K562 (cell line): ENCODE measurements at regions not wholly inside any gene's neighbourhood (a gene's known extent, or its start where the extent isn't known, plus 50 kb on each side); places are given as distances from the start of the nearest gene placed in this dataset.

Source experiments
- ATAC-seq: fragments of 200-7000 bp; cut with Tn5 transposase; 3 replicates; pipeline ENCODE4 v1.9.1; 2020; ENCODE audit warnings: moderate library complexity
- BruUV-seq: library from RNA; stranded (reverse); fragments of 400-500 nt; replicated peaks from 2 replicates; lab custom pipeline; 2021; lab: Mats Ljungman, UMichigan
- CTCF ChIA-PET: fragments of 300-600 bp; formaldehyde crosslinking; extraction: SDS; loops from one replicate; lab custom pipeline; 2021; ENCODE audit warnings: low intra/inter-chr PET ratio; lab: Yijun Ruan, JAX
- POLR2A ChIA-PET: fragments of 300-600, 350-650 bp; sonication (Branson Sonifier 250); formaldehyde crosslinking; extraction: SDS; loops from one replicate; lab custom pipeline; 2021; ENCODE audit warnings: antibody characterized with exemption, inconsistent platforms; lab: Yijun Ruan, JAX
- DNase-seq, 4 experiments: peaks; one replicate each; pipeline versions ENCODE4 v3.0.0 to v3.0.0-alpha.2; 2011 to 2018; ENCODE audit warnings: low spot score in 3 of 4, mixed read lengths in 3 of 4; ENCODE audit errors: extremely low read depth in 1 of 4
- FAIRE-seq: peaks from 2 replicates; lab custom pipeline; 2011; peaks lifted over from hg19 to GRCh38; lab: Jason Lieb, UNC
- H2AFZ ChIP-seq: 2 replicates; pipeline ENCODE4 v1.6.0; 2011; ENCODE audit warnings: low read depth, low read length, control low read depth, inconsistent platforms
- H3K27ac ChIP-seq: fragments of 200-600 bp; 3 replicates; pipeline ENCODE4 v1.8.0; 2011; ENCODE audit warnings: low read depth, mild to moderate bottlenecking, control low read depth, inconsistent platforms, low read length, moderate library complexity, mixed read lengths; ENCODE audit errors: extremely low read depth
- H3K27me3 ChIP-seq, 2 experiments: fragments of 300-600 bp in 1 of 2; 2 replicates in 1 of 2; 3 replicates in 1 of 2; pipeline versions ENCODE4 v1.6.0 to v1.8.0; 2011; ENCODE audit warnings: inconsistent platforms in 2 of 2, low read length in 2 of 2, mild to moderate bottlenecking in 1 of 2, mixed read lengths in 1 of 2, moderate library complexity in 1 of 2; ENCODE audit not compliant: control insufficient read depth in 2 of 2, insufficient read depth in 2 of 2
- H3K36me3 ChIP-seq: fragments of 300-600 bp; 3 replicates; pipeline ENCODE4 v1.8.0; 2011; ENCODE audit warnings: mild to moderate bottlenecking, low read length, inconsistent platforms; ENCODE audit not compliant: control insufficient read depth, insufficient read depth
- H3K4me1 ChIP-seq, 2 experiments: fragments of 200-600 bp in 1 of 2; replicated peaks in 1 of 2; 2 replicates in 1 of 2; 3 replicates in 1 of 2; pipeline versions ENCODE4 v1.5.1 to v1.8.0; 2011; ENCODE audit warnings: inconsistent platforms in 2 of 2, low read length in 2 of 2, mild to moderate bottlenecking in 1 of 2, mixed read lengths in 1 of 2, moderate library complexity in 1 of 2; ENCODE audit not compliant: control insufficient read depth in 2 of 2, insufficient read depth in 2 of 2
- H3K4me2 ChIP-seq: 2 replicates; pipeline ENCODE4 v1.6.1; 2011; ENCODE audit warnings: low read length, control low read depth, inconsistent platforms, mixed read lengths; ENCODE audit not compliant: insufficient read depth
- H3K4me3 ChIP-seq: fragments of 200-600 bp; sonication (generic), shearing (Covaris generic); 2 replicates; pipeline ENCODE4 v1.5.1; 2016; ENCODE audit warnings: control low read depth, inconsistent platforms
- H3K79me2 ChIP-seq: fragments of 200-600 bp; 3 replicates; pipeline ENCODE4 v1.8.0; 2011; ENCODE audit warnings: low read length, inconsistent platforms; ENCODE audit not compliant: control insufficient read depth, insufficient read depth
- H3K9ac ChIP-seq, 2 experiments: 2 replicates each; pipeline versions ENCODE4 v1.6.0 to v1.6.1; 2011; ENCODE audit warnings: low read depth in 2 of 2, low read length in 2 of 2, control low read depth in 1 of 2, inconsistent platforms in 1 of 2, mild to moderate bottlenecking in 1 of 2, mixed read lengths in 1 of 2; ENCODE audit not compliant: insufficient read depth in 1 of 2
- H3K9me1 ChIP-seq: one replicate; pipeline ENCODE4 v1.6.0; 2011; ENCODE audit warnings: inconsistent platforms, mild to moderate bottlenecking, low read length, moderate library complexity; ENCODE audit not compliant: control insufficient read depth, insufficient read depth
- H3K9me3 ChIP-seq: replicated peaks from 2 replicates; pipeline ENCODE4 v1.5.1; 2011; ENCODE audit warnings: low read depth, low read length, inconsistent platforms; ENCODE audit not compliant: control insufficient read depth, insufficient read depth
- H4K20me1 ChIP-seq: replicated peaks from 2 replicates; pipeline ENCODE4 v1.6.1; 2011; ENCODE audit warnings: low read length, inconsistent platforms, mixed read lengths; ENCODE audit not compliant: control insufficient read depth, insufficient read depth
- CHD7 ChIP-seq: fragments of 200-600 bp; sonication (generic); IDR thresholded peaks from one replicate; pipeline ENCODE4 v1.6.1; 2012; ENCODE audit warnings: mild to moderate bottlenecking, low read depth, low read length, inconsistent platforms
- E2F8 ChIP-seq: fragments of 450-650 bp; IDR thresholded peaks from 2 replicates; pipeline ENCODE4 v1.7.1; 2018; ENCODE audit warnings: mild to moderate bottlenecking, low read depth; ENCODE audit not compliant: partially characterized antibody
- KDM1A ChIP-seq, 2 experiments: fragments of 450-650 bp; IDR thresholded peaks; 2 replicates each; pipeline ENCODE4 v1.6.1; 2016; ENCODE audit warnings: mild to moderate bottlenecking in 2 of 2
- LARP7 ChIP-seq: fragments of 450-650 bp; IDR thresholded peaks from 2 replicates; pipeline ENCODE4 v1.6.1; 2016
- NR2F6 ChIP-seq: fragments of 450-650 bp; formaldehyde crosslinking; IDR thresholded peaks from 2 replicates; pipeline ENCODE4 v1.4.0; 2020; ENCODE audit warnings: mild to moderate bottlenecking
- POLR3G ChIP-seq: IDR thresholded peaks from 2 replicates; pipeline ENCODE4 v1.6.1; 2011; ENCODE audit not compliant: insufficient read length, insufficient replicate concordance; ENCODE audit errors: extremely low read depth
- SFPQ ChIP-seq: fragments of 200-400 bp; formaldehyde crosslinking; IDR thresholded peaks from 2 replicates; pipeline ENCODE4 v1.6.1; 2017; ENCODE audit warnings: mild to moderate bottlenecking, low read depth, low read length, moderate library complexity
- WGBS: fragments of 100-300 bp; shearing (Covaris generic); methylation state at CpG from one replicate; pipeline ENCODE4 v1.1.6; 2016; ENCODE audit warnings: low coverage, mixed read lengths; ENCODE audit not compliant: insufficient coverage; ENCODE audit errors: missing lambda C conversion rate; 5-methylcytosine and 5-hydroxymethylcytosine counted together
- in situ Hi-C: fragments of 300-500 bp; cut with MboI; formaldehyde crosslinking; loops from 4 replicates; pipeline ENCODE4 v1.15.0; 2018; ENCODE audit warnings: inconsistent platforms, mixed read lengths
- intact Hi-C: fragments of 100-400 bp; cut with micrococcal nuclease; formaldehyde crosslinking; loops from 2 replicates; pipeline ENCODE4 v1.14.2; 2022

GRCh38 chr3:86251781-86252180 lies 739.2 kb downstream of the VGLL3 start:
- ChIA-PET CTCF (no interaction called here), POLR2A (no interaction called here)
- no peak overlapping the region for H3K9ac ChIP-seq
- no peak for DNase-seq
- no peaks in the 10 kb centered on the region for H3K27me3 ChIP-seq
- no peak overlapping the region for H3K27ac ChIP-seq
- H3K4me2 ChIP-seq, result no peak overlapping the region
- 0% methylated on average over 1 of the region's 1 CpG for WGBS
- no peaks in the 10 kb centered on the region for H3K36me3 ChIP-seq
- H3K9me1 ChIP-seq, result no peaks in the 10 kb centered on the region
- no TSS peak for BruUV-seq
- no peak overlapping the region for H3K4me3 ChIP-seq
- intact Hi-C loops (no loop called here), in situ Hi-C loops (no loop called here)
- H3K4me1 ChIP-seq, result no peaks in the 10 kb centered on the region
- ATAC-seq, result no peak
- H2AFZ ChIP-seq, result no peak overlapping the region
- H3K79me2 ChIP-seq, result no peaks in the 10 kb centered on the region
- no peaks in the 10 kb centered on the region for H3K9me3 ChIP-seq
- no peaks in the 10 kb centered on the region for H4K20me1 ChIP-seq
- no peak for FAIRE-seq
- TF ChIP-seq KDM1A (IDR thresholded peaks at IDR 0.05) (no peak), E2F8 (no peak), POLR3G (no peak), NR2F6 (CRISPR knock-in tag) (no peak), LARP7 (no peak), CHD7 (no peak), SFPQ (no peak)
